AG04450 (cell line): ENCODE measurements at regions not wholly inside any gene's neighbourhood (a gene's known extent, or its start where the extent isn't known, plus 50 kb on each side); places are given as distances from the start of the nearest gene placed in this dataset.

Experiments used
- CTCF ChIA-PET: fragments of 300-600, 350-600 bp; formaldehyde crosslinking; extraction: SDS; loops from one replicate; lab custom pipeline; 2022; ENCODE audit warnings: antibody characterized with exemption, inconsistent platforms; lab: Charles Lee
- POLR2A ChIA-PET: fragments of 350-600 bp; formaldehyde crosslinking; extraction: SDS; loops from one replicate; lab custom pipeline; 2021; ENCODE audit warnings: antibody characterized with exemption, inconsistent platforms; lab: Yijun Ruan, JAX
- DNase-seq: peaks from one replicate; pipeline ENCODE4 v3.0.0-alpha.2; 2011; ENCODE audit warnings: low read depth, low spot score
- H3K27ac ChIP-seq: one replicate; pipeline ENCODE4 v1.5.1; 2012; ENCODE audit warnings: low read depth, low read length, control low read depth
- H3K27me3 ChIP-seq: one replicate; pipeline ENCODE4 v1.6.0; 2012; ENCODE audit warnings: low read length; ENCODE audit not compliant: control insufficient read depth, insufficient read depth
- H3K4me3 ChIP-seq: 2 replicates; pipeline ENCODE4 v1.5.1; 2011; ENCODE audit warnings: mild to moderate bottlenecking, low read depth, low read length, control low read depth
- H3K9me3 ChIP-seq: 2 replicates; pipeline ENCODE4 v1.5.1; 2012; ENCODE audit warnings: low read length; ENCODE audit not compliant: control insufficient read depth, insufficient read depth
- CTCF ChIP-seq: IDR thresholded peaks from 2 replicates; pipeline ENCODE4 v1.5.1; 2011; ENCODE audit warnings: low read depth, low read length, control low read depth, inconsistent platforms

- Histone ChIP-seq H3K4me3 (no peak overlapping the region), H3K27ac (no peak overlapping the region), H3K27me3 (no peaks in the 10 kb centered on the region), H3K9me3 (peaks cover 14% of the 10 kb centered on the region; the same call in 1 of the 2 replicates)
- TF ChIP-seq CTCF: no peak
- ChIA-PET POLR2A (no interaction called here), CTCF (no interaction called here)
- DNase-seq: no peak
Measured at GRCh38 chr19:23855676-23856075, 59.0 kb upstream of the ZNF726 start.

- POLR2A ChIA-PET: no interaction called here
- H3K9me3 ChIP-seq: peaks cover 8% of the 10 kb centered on the region; the same call in 1 of the 2 replicates
- no peak overlapping the region for H3K27ac ChIP-seq
- no peak for DNase-seq
- no peak for TF ChIP-seq CTCF
- H3K27me3 ChIP-seq: no peaks in the 10 kb centered on the region
- no peak overlapping the region for H3K4me3 ChIP-seq
- CTCF ChIA-PET: no interaction called here
Measured at GRCh38 chr19:23851966-23852365, 62.7 kb upstream of the ZNF726 start.

GRCh38 chr19:23832717-23833327, 74.1 kb upstream of the ZNF681 start:
- H3K9me3 ChIP-seq: peaks cover 3% of the 10 kb centered on the region; the same call in 1 of the 2 replicates
- TF ChIP-seq CTCF: no peak
- no peak overlapping the region for H3K4me3 ChIP-seq
- H3K27ac ChIP-seq: no peak overlapping the region
- ChIA-PET CTCF (no interaction called here), POLR2A (no interaction called here)
- no peaks in the 10 kb centered on the region for H3K27me3 ChIP-seq
- DNase-seq: no peak

GRCh38 chr19:23823952-23824389, 65.3 kb upstream of the ZNF681 start:
- no peak for DNase-seq
- POLR2A ChIA-PET: no interaction called here
- no peak for TF ChIP-seq CTCF
- peaks cover 33% of the 10 kb centered on the region for H3K9me3 ChIP-seq
- H3K27me3 ChIP-seq: no peaks in the 10 kb centered on the region
- no peak overlapping the region for H3K27ac ChIP-seq
- CTCF ChIA-PET: no interaction called here
- no peak overlapping the region for H3K4me3 ChIP-seq

GRCh38 chr19:23822735-23823134, 64.0 kb upstream of the ZNF681 start:
- no peaks in the 10 kb centered on the region for H3K27me3 ChIP-seq
- H3K27ac ChIP-seq: no peak overlapping the region
- TF ChIP-seq CTCF: no peak
- peaks cover 35% of the 10 kb centered on the region for H3K9me3 ChIP-seq
- ChIA-PET POLR2A (no interaction called here), CTCF (no interaction called here)
- H3K4me3 ChIP-seq: no peak overlapping the region
- no peak for DNase-seq
